GM12873 (cell line): ENCODE measurements at regions not wholly inside any gene's neighbourhood (a gene's known extent, or its start where the extent isn't known, plus 50 kb on each side); places are given as distances from the start of the nearest gene placed in this dataset.

Experiments
- TF ChIP-seq, protein P1 (sequence below): IDR thresholded peaks from 2 replicates; pipeline ENCODE4 v1.5.1; 2012; ENCODE audit warnings: low read depth, mild to moderate bottlenecking, moderate library complexity, low read length, control low read depth; ENCODE audit not compliant: insufficient read depth; ENCODE audit errors: missing control alignments

DNA sequence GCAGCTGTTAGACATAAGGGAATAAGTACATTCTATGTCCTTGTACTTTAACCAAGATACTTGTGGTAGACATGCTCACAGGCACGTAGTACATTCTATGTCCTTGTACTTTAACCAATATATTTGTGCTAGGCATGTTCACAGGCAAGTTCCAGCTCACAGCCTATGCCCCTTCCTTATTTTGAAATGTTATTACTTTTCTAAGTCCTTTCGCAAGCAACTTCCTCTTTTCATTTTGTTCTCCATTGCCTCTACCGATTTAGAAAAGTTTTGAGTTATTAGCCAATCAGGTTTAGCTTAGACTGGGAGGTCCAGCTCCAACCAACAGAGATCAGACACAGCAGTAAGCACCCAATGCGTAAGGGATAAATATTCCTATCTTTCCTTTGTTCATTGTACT lies 60.1 kb upstream of the NUDT7 start:
- TF ChIP-seq, protein P1, sequence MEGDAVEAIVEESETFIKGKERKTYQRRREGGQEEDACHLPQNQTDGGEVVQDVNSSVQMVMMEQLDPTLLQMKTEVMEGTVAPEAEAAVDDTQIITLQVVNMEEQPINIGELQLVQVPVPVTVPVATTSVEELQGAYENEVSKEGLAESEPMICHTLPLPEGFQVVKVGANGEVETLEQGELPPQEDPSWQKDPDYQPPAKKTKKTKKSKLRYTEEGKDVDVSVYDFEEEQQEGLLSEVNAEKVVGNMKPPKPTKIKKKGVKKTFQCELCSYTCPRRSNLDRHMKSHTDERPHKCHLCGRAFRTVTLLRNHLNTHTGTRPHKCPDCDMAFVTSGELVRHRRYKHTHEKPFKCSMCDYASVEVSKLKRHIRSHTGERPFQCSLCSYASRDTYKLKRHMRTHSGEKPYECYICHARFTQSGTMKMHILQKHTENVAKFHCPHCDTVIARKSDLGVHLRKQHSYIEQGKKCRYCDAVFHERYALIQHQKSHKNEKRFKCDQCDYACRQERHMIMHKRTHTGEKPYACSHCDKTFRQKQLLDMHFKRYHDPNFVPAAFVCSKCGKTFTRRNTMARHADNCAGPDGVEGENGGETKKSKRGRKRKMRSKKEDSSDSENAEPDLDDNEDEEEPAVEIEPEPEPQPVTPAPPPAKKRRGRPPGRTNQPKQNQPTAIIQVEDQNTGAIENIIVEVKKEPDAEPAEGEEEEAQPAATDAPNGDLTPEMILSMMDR: no peak

DNA sequence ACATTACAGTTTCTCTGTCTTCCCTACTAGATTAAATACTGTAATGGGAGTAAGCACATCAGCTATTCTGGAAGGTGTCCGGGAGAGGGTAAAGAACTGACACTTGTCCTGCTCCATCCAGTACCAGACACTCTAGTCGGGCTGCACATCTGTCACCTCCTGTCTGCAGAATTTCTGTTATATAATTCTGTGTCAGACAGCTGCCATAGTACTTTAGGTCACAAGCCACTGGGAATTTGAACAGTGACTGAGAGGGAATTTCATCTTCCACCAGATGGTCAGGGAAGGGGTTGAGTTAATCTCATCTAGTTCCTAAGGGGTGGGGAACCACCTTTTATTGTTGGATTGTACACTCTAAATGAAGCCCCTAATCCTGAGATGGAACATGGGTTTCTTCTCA lies 58.6 kb upstream of the NUDT7 start:
- TF ChIP-seq, protein P1: no peak

- TF ChIP-seq, protein P1: no peak
Measured at GRCh38 chr16:77666771-77667170, 55.5 kb upstream of the NUDT7 start.

GRCh38 chr16:77668201-77668600 lies 54.1 kb upstream of the NUDT7 start:
- TF ChIP-seq, protein P1: no peak

DNA sequence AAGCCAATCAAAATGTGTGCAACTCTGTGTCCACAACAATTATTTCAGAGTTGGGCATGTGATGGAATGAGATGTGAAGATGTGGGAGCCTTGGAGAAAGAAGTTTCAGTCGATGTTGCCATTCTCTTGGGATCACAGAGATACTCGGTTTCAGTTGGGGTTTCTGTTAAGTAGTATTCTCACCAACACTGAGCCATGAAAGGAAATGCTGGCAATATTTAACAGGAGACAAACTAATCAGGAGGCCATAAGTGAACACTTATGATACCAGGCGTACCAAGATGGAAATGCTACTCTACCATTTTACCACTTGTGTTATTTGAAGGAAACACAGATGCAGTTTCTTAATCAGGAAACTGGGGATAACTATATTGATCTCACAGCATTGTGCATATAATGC lies 53.3 kb upstream of the NUDT7 start:
- TF ChIP-seq, protein P1: no peak
